ENCODE measurements at regions not wholly inside any gene's neighbourhood (a gene's known extent, or its start where the extent isn't known, plus 50 kb on each side); places are given as distances from the start of the nearest gene placed in this dataset.
"Not testable (repeated sequence)": the region's sequence is repeated elsewhere in the genome, so short reads cannot be mapped to it uniquely, and the experiment has no call there.

DNA sequence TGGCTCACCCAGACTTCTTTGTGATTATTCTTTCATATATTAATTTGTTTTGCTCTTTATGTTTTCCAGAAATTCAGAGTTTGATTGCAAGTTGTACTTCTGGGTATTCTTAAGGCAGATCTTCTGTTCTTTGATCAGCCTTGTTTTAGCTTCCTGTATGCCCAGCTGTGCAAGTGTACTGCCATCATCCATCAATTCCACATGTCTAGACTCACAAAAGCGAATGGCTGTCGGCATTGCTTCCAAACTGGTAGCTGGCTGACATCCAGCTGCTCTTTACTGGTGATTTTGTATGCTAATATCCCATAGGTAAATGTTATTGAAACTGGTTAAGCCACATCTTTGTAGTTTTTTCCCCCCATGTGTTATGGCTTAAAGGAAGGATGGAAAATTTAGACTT, 1084.8 kb upstream of the CITED2 start:
- no peaks in the 10 kb centered on the region for H3K9me3 ChIP-seq
- no peaks in the 10 kb centered on the region for H3K27me3 ChIP-seq (ENCODE audit: low read depth)
- no peaks in the 10 kb centered on the region for H3K36me3 ChIP-seq (replicated peaks)
- no peak for DNase-seq (ENCODE audit: low spot score in 2 of 2)
- in situ Hi-C loops (cut with MboI; ENCODE audit: low sequenced_read_pairs), result no loop called here
- no peak overlapping the region for H3K4me3 ChIP-seq
- H3K4me1 ChIP-seq, result peaks cover 15% of the 10 kb centered on the region

DNA sequence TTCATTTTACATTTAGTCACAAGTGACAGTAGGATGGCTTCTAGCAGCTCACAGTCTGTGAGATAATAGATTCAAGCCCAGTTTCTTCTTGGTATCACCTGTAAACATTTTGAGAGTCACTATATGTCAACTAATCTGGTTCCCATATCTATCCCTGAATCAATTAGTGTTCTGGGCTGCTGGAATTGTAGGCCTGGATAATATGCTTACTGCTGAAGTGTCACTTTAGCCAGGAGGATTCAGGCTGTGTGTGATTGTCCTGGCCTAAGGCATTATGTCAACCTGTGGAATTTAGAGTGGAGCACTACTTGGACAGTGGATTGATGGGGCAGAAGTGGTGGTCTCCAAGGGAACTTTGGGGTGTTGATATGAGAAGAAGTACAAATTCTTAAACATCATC, 1071.8 kb upstream of the CITED2 start:
- Histone ChIP-seq H3K4me1 (peaks cover 6% of the 10 kb centered on the region), H3K27me3 (ENCODE audit: low read depth) (no peaks in the 10 kb centered on the region), H3K4me3 (no peak overlapping the region), H3K9me3 (no peaks in the 10 kb centered on the region), H3K36me3 (replicated peaks) (no peaks in the 10 kb centered on the region)
- DNase-seq (ENCODE audit: low spot score in 2 of 2), result no peak
- in situ Hi-C loops (cut with MboI; ENCODE audit: low sequenced_read_pairs), result no loop called here

DNA sequence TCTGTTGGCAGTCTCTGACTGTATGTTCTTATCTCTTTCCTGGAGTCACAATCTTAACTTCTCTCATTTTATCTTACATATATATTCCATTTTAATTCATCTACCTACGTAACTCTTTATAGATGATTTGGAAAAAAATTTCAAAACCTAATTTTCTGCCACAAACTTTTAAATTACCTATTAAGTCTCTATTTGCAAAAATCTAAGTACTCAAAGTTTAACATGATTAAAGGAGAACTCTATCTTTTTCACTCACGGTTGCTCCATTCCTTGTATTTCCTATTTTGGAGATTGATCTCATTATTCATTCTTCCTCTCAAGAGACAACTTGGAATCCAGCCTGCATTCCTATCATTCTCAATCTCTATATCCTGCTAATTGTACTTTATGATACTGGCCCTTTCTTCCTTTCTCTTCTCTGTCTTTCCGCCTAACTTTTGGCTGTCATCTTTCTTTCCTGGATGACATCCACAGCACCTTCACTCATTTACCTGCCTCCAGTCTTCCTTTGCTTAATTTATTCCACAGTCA, 1071.1 kb upstream of the CITED2 start:
- DNase-seq (ENCODE audit: low spot score in 2 of 2), result peak in 1 of 2 experiments; percentile 9
- Histone ChIP-seq H3K4me1 (peaks cover 12% of the 10 kb centered on the region), H3K36me3 (replicated peaks) (no peaks in the 10 kb centered on the region), H3K9me3 (no peaks in the 10 kb centered on the region), H3K4me3 (no peak overlapping the region), H3K27me3 (ENCODE audit: low read depth) (no peaks in the 10 kb centered on the region)
- in situ Hi-C loops (cut with MboI; ENCODE audit: low sequenced_read_pairs), result no loop called here

DNA sequence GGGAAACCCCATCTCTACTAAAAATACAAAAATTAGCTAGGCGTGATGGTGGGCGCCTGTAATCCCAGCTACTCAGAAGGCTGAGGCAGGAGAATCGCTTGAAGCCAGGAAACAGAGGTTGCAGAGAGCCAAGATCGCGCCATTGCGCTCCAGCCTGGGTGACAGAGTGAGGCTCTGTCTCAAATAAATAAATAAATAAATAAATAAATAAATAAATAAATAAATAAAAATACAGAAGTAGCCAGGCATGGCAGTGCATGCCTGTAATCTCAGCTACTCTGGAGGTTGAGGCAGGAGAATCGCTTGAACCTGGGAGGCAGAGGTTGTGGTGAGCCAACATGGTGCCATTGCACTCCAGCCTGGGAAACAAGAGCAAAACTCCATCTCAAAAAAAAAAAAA, 1068.7 kb upstream of the CITED2 start:
- H3K9me3 ChIP-seq; H3K36me3 ChIP-seq (replicated peaks); DNase-seq (ENCODE audit: low spot score in 2 of 2); H3K27me3 ChIP-seq (ENCODE audit: low read depth); in situ Hi-C loops (cut with MboI; ENCODE audit: low sequenced_read_pairs); H3K4me3 ChIP-seq: not testable (repeated sequence)
- peaks cover 23% of the 10 kb centered on the region for H3K4me1 ChIP-seq

DNA sequence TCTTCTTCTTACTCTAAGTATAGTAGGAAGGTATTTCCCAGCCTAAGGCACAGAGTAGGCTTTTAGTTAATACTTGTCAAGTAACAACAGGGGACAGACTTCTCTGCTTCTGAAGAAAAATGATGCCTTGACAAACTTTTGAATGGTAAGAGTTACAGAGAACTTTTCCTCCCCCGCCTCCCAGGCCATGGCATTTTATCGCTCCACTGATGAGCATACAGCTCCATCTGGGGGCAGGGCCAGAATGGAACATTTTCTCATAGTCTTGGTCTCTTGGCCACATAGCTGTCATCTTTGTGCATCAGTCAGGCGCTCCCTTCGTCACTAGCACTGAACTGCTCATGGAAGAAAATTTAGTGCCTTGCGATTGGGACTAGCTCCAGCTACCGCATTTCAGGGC, 1066.8 kb upstream of the CITED2 start:
- in situ Hi-C loops (cut with MboI; ENCODE audit: low sequenced_read_pairs), result no loop called here
- Histone ChIP-seq H3K9me3 (no peaks in the 10 kb centered on the region), H3K4me3 (no peak overlapping the region), H3K27me3 (ENCODE audit: low read depth) (no peaks in the 10 kb centered on the region), H3K4me1 (peaks cover 35% of the 10 kb centered on the region), H3K36me3 (replicated peaks) (no peaks in the 10 kb centered on the region)
- DNase-seq (ENCODE audit: low spot score in 2 of 2), result peak; percentile 83

DNA sequence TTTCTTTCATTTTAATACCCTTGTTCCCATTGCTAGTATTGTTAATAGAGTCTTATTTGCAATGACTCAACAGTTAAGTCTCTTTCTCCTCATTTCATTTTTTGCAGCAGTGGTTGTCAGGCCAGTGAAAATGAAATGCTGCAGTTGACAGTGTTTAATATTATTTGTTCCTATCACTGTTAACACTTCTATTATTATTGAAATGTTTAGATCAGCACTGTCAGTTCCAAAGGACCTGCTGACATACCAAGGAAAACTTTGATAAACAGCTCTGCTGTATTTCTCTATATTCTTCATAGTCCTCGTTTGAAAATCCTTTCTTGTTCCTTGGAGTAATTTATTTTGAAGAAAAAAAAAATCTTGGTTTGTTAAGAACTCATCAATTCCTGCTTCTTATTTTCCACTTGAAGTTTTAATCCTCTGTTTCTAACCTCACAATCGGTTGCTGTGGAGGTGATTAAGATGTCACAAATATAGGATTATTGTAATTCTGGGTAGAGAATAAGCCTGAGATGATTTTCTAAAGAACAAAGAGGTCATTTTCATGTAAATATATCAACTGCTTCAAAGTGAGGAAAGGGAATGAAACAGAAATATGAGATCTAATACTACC, 1065.9 kb upstream of the CITED2 start:
- Histone ChIP-seq H3K27me3 (ENCODE audit: low read depth) (no peaks in the 10 kb centered on the region), H3K9me3 (no peaks in the 10 kb centered on the region), H3K4me3 (no peak overlapping the region), H3K4me1 (peaks cover 38% of the 10 kb centered on the region), H3K36me3 (replicated peaks) (no peaks in the 10 kb centered on the region)
- in situ Hi-C loops (cut with MboI; ENCODE audit: low sequenced_read_pairs), result no loop called here
- DNase-seq (ENCODE audit: low spot score in 2 of 2), result peak in 1 of 2 experiments; percentile 92

DNA sequence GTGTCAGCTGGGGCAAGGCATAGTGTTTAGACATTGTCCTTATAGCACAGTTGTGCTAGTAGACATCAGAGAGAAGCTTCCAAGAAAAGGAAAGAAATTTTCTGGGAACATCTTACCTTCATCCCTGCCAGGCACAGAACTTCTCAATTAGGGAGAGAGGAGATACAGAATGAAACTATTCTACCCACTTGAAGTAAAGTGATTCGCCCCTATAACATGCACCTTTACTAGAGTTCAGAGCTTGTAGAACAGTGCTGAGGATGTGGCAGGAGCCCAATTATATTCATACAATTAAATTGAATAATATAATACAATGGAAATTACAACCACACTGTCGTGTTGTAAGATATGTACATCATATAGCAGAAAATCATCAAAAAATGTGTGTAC, 1063.9 kb upstream of the CITED2 start:
- H3K4me3 ChIP-seq, result no peak overlapping the region
- H3K4me1 ChIP-seq, result peaks cover 38% of the 10 kb centered on the region
- no peaks in the 10 kb centered on the region for H3K36me3 ChIP-seq (replicated peaks)
- DNase-seq (ENCODE audit: low spot score in 2 of 2), result no peak
- no peaks in the 10 kb centered on the region for H3K27me3 ChIP-seq (ENCODE audit: low read depth)
- H3K9me3 ChIP-seq, result peaks cover 12% of the 10 kb centered on the region
- in situ Hi-C loops (cut with MboI; ENCODE audit: low sequenced_read_pairs), result loop anchor here (10.0 kb wide), 1 partner anchor 1064 kb away; the partner anchor contains the start of gene CITED2

DNA sequence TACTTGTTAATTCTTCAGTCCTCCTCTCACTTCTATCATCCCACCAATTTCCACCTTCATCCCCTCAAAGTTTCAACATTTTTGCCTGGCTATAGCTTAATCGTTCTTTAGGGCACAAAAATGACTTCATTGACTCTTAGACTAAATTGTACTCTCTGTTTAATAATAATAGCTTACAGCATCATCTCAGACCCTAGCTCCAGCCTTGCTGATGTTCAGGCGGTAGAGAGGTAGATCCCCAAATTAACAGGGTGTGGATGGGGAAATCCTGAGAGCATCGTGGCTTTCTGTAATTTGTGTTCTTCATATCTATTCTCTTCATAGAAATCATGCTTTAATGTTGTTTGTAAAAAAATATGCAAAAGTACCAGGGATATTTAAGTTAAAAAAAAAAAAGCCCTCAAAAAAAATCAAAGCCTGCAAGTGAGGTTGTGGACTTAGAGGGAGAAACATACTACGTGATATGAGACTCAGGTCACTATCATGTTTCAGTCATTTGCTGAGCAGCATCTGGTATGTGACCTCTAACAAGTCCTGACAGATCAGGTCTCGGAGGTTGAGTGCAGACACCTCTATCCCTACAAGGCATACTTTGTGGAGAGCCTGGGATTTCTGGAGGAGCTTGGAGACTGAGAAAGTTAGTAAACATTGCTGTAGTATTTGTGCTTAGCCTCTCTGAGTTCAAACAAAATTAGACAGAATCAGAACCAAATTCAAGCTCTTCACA, 1063.3 kb upstream of the CITED2 start:
- Histone ChIP-seq H3K9me3 (peaks cover 13% of the 10 kb centered on the region), H3K27me3 (ENCODE audit: low read depth) (no peaks in the 10 kb centered on the region), H3K4me1 (peaks cover 38% of the 10 kb centered on the region), H3K4me3 (no peak overlapping the region), H3K36me3 (replicated peaks) (no peaks in the 10 kb centered on the region)
- DNase-seq (ENCODE audit: low spot score in 2 of 2), result no peak
- in situ Hi-C loops (cut with MboI; ENCODE audit: low sequenced_read_pairs), result loop anchor here (10.0 kb wide), 1 partner anchor 1063 kb away; the partner anchor contains the start of gene CITED2

DNA sequence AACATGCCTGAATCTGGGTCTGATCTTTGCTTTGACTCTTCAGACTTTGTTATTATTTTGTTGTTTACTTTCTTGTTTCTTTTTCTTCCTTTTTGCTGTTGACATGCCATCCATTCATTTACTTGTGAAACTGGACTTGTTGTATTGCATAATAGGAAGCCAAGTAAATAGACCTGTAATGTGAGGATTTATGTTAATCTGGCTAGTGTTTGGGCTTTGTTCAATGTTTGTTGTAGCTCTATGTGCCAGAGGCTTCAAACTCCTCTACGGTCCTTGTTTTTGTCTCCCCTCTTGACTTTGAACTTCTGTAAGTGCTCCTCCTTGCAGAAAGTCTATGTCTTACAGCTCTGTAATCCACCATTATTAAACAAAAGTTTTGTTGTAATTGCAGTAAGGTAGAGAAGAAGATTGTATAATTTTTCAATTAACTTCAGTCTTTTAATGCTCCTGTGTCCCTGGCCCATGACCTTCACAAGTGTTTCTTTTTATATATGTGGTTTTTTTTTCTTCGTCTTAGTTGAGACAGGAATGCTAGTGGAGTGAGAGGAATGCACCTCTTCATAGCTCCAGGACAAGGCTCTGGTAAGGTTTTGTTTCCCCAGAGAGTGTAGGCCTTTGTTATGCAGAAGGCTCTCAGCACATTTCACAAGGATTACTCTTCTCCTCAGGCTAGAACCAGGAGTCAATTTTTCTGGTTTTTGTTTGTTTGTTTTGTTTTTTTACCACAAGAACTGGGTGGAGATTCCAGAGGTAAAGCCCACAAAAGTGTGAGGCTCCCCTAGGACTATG, 1061.8 kb upstream of the CITED2 start:
- in situ Hi-C loops (cut with MboI; ENCODE audit: low sequenced_read_pairs), result loop anchor here (10.0 kb wide), 1 partner anchor 1061 kb away; the partner anchor contains the start of gene CITED2
- no peak overlapping the region for H3K4me3 ChIP-seq
- H3K9me3 ChIP-seq, result peaks cover 13% of the 10 kb centered on the region
- DNase-seq (ENCODE audit: low spot score in 2 of 2), result peak; percentile 85 to 100
- H3K36me3 ChIP-seq (replicated peaks), result no peaks in the 10 kb centered on the region
- peaks cover 33% of the 10 kb centered on the region for H3K4me1 ChIP-seq
- H3K27me3 ChIP-seq (ENCODE audit: low read depth), result no peaks in the 10 kb centered on the region

DNA sequence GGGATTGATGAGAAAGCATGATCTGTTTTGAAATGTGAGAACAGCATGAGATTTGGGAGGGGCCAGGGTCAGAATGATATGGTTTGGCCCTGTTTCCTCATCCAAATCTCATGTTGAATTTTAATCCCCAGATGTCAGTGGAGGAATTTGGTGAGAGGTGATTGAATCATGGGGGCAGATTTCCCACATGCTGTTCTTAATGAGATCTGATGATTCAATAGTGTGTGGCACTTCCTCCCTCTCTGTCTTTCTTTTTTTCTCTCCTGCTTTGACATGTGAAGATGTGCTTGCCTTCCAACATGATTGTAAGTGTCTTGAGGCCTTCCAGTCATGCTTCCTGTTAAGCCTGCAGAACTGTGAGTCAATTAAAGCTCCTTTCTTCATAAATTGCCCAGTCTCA, 1060.3 kb upstream of the CITED2 start:
- peaks cover 13% of the 10 kb centered on the region for H3K9me3 ChIP-seq
- H3K4me1 ChIP-seq, result peaks cover 20% of the 10 kb centered on the region
- in situ Hi-C loops (cut with MboI; ENCODE audit: low sequenced_read_pairs), result loop anchor here (10.0 kb wide), 1 partner anchor 1060 kb away; the partner anchor contains the start of gene CITED2
- no peak for DNase-seq (ENCODE audit: low spot score in 2 of 2)
- H3K4me3 ChIP-seq, result no peak overlapping the region
- H3K36me3 ChIP-seq (replicated peaks), result no peaks in the 10 kb centered on the region
- no peaks in the 10 kb centered on the region for H3K27me3 ChIP-seq (ENCODE audit: low read depth)

DNA sequence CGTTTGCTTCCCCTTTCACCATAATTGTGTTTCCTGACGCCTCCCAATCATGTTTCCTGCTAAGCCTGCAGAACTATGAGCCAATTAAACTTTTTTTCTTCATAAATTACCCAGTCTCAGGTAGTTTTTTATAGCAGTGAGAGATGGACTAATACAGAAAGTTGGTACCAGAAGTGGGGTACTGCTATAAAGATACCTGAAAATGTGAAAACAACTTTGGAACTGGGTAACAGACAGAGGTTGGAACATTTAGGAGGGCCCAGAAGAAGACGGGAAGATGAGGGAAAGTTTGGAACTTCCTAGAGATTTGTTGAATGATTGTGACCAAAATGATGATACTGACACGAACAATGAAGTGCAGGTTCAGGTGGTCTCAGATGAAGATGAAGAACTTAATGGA, 1058.6 kb upstream of the CITED2 start:
- Histone ChIP-seq H3K9me3 (peaks cover 13% of the 10 kb centered on the region), H3K36me3 (replicated peaks) (no peaks in the 10 kb centered on the region), H3K4me1 (peaks cover 15% of the 10 kb centered on the region), H3K27me3 (ENCODE audit: low read depth) (no peaks in the 10 kb centered on the region), H3K4me3 (no peak overlapping the region)
- in situ Hi-C loops (cut with MboI; ENCODE audit: low sequenced_read_pairs), result loop anchor here (10.0 kb wide), 1 partner anchor 1058 kb away; the partner anchor contains the start of gene CITED2
- no peak for DNase-seq (ENCODE audit: low spot score in 2 of 2)

DNA sequence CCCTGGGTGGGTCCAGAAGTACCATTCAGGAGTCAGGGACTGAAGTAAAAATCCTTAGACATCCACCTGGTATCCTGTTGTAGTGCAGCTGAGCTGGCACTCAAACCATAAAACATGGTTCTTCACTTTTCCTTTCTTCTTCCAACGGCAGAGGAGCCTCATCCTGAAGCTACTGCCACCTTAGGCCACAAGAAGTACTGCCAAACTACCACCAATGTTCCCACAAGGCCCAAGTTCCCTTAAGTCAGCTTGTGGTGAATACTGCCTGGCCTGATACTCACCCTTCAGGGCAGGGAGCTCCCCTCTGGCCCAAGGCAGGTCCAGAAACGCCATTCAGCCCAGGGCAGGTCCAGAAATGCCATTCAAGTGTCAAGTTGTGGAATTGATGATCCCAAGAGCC, 1053.4 kb upstream of the CITED2 start:
- Histone ChIP-seq H3K4me3 (no peak overlapping the region), H3K36me3 (replicated peaks) (no peaks in the 10 kb centered on the region), H3K4me1 (no peaks in the 10 kb centered on the region), H3K9me3 (no peaks in the 10 kb centered on the region), H3K27me3 (ENCODE audit: low read depth) (no peaks in the 10 kb centered on the region)
- in situ Hi-C loops (cut with MboI; ENCODE audit: low sequenced_read_pairs), result no loop called here
- DNase-seq (ENCODE audit: low spot score in 2 of 2), result no peak

DNA sequence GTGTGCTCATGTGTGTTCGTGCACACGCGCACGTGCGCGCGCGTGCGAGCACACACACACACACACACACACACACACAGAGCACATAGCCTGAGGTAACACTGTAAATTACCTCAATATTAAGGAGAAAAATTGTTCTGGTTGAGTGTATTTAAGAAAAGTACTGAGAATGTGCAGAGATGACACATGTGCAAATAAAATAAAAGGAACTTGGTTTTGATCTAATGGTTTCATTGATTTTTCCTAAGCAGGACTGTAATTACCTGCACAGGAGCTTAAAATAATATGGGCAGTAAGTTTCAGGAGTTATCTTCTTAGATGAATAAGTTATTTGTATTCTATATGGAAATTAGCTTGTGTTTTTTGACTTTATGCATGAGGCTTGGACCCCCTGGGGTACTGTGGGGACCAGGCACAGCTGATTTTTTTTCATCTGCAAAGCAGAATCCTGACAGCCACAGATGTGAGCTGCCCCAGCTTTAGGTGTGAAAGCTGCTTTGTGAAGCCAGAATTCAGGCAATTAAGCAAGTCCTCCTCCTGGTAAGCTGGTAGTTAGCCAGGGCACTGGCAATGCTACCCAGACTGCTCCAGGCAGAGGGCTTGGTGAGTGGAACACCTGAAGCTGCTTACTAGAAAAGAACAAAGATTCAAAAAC, 1040.6 kb upstream of the CITED2 start:
- no peaks in the 10 kb centered on the region for H3K9me3 ChIP-seq
- in situ Hi-C loops (cut with MboI; ENCODE audit: low sequenced_read_pairs), result no loop called here
- H3K27me3 ChIP-seq (ENCODE audit: low read depth), result no peaks in the 10 kb centered on the region
- H3K36me3 ChIP-seq (replicated peaks), result no peaks in the 10 kb centered on the region
- no peak overlapping the region for H3K4me3 ChIP-seq
- no peak for DNase-seq (ENCODE audit: low spot score in 2 of 2)
- H3K4me1 ChIP-seq, result no peaks in the 10 kb centered on the region
